Erythroblast (primary cell): ENCODE measurements at regions not wholly inside any gene's neighbourhood (a gene's known extent, or its start where the extent isn't known, plus 50 kb on each side); places are given as distances from the start of the nearest gene placed in this dataset.

Experiments used
- GATA1 ChIP-seq: IDR thresholded peaks from 2 replicates; pipeline ENCODE4 v1.6.1; 2011; ENCODE audit warnings: low read depth, mild to moderate bottlenecking, control low read depth, low read length, moderate library complexity
- POLR2A ChIP-seq: IDR thresholded peaks from 2 replicates; pipeline ENCODE4 v1.6.1; 2011; ENCODE audit warnings: mild to moderate bottlenecking, low read length

DNA sequence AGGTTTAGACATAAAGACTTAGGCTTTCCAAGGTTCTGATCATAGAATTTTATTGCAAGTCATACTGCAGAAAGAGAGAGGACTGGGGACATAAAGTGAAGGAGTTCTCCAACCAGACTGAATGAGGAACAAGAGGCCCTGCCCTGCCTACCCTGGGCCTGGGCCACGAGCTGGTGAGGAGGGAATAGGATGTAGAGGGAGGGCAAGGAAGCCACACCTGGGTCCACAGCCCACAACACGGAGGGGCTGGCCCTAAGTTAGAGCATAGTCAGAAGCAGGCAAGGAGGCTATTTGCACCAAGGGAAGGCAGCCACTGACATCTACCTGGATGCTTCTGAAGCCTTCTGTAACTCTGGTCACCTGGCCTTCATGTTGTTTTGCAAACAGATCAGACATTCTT, 82.2 kb upstream of the CXCL12 start:
- no peak for TF ChIP-seq POLR2A
- TF ChIP-seq GATA1, result no peak
